AG08395 (cell line): ENCODE measurements at regions not wholly inside any gene's neighbourhood (a gene's known extent, or its start where the extent isn't known, plus 50 kb on each side); places are given as distances from the start of the nearest gene placed in this dataset.

Experiments
- DNase-seq: peaks from one replicate; pipeline ENCODE4 v3.0.0; 2012; ENCODE audit warnings: mixed read lengths, low spot score

GRCh38 chr5:112025757-112026156 is 268.8 kb upstream of the NREP start:
- DNase-seq, result no peak

GRCh38 chr5:112024769-112025168 is 267.8 kb upstream of the NREP start:
- no peak for DNase-seq

GRCh38 chr5:112024221-112024620 is 267.2 kb upstream of the NREP start:
- no peak for DNase-seq

GRCh38 chr5:112023766-112024165 is 266.8 kb upstream of the NREP start:
- DNase-seq, result no peak

GRCh38 chr5:112018846-112019245 is 261.9 kb upstream of the NREP start:
- no peak for DNase-seq

- DNase-seq, result no peak
Measured at GRCh38 chr5:112016980-112017379, 260.0 kb upstream of the NREP start.

- no peak for DNase-seq
Measured at GRCh38 chr5:112014783-112015395, 257.9 kb upstream of the NREP start.

- no peak for DNase-seq
Measured at GRCh38 chr5:112013660-112014059, 256.7 kb upstream of the NREP start.

GRCh38 chr5:112012104-112012503 is 255.1 kb upstream of the NREP start:
- peak; percentile 4 for DNase-seq

GRCh38 chr5:112010475-112010874 is 253.5 kb upstream of the NREP start:
- DNase-seq, result no peak

GRCh38 chr5:112006721-112007120 is 249.7 kb upstream of the NREP start:
- DNase-seq, result peak; percentile 20

GRCh38 chr5:112005623-112005930 is 248.6 kb upstream of the NREP start:
- DNase-seq, result peak; percentile 58

GRCh38 chr5:112004867-112005622 is 248.1 kb upstream of the NREP start:
- DNase-seq, result peak; percentile 74

- DNase-seq, result no peak
Measured at GRCh38 chr5:112002376-112002775, 245.4 kb upstream of the NREP start.

GRCh38 chr5:111999286-111999685 is 242.3 kb upstream of the NREP start:
- DNase-seq, result peak; percentile 56

- no peak for DNase-seq
Measured at GRCh38 chr5:111998871-111999270, 241.9 kb upstream of the NREP start.

GRCh38 chr5:111997711-111998110 is 240.7 kb upstream of the NREP start:
- DNase-seq, result peak; percentile 95

- peak; percentile 56 for DNase-seq
Measured at GRCh38 chr5:111997308-111997707, 240.3 kb upstream of the NREP start.

GRCh38 chr5:111996574-111996973 is 239.6 kb upstream of the NREP start:
- DNase-seq, result no peak

GRCh38 chr5:111995701-111996100 is 238.7 kb upstream of the NREP start:
- no peak for DNase-seq

- no peak for DNase-seq
Measured at GRCh38 chr5:111993242-111993641, 236.2 kb upstream of the NREP start.

GRCh38 chr5:111984044-111984443 is 227.1 kb upstream of the NREP start:
- peak; percentile 79 for DNase-seq

GRCh38 chr5:111983459-111983858 is 226.5 kb upstream of the NREP start:
- no peak for DNase-seq

- no peak for DNase-seq
Measured at GRCh38 chr5:111977436-111977829, 220.4 kb upstream of the NREP start.
